Neural crest cell (in vitro differentiated cells): ENCODE measurements at regions not wholly inside any gene's neighbourhood (a gene's known extent, or its start where the extent isn't known, plus 50 kb on each side); places are given as distances from the start of the nearest gene placed in this dataset.

Experiments used
- DNase-seq: peaks from one replicate; pipeline ENCODE4 v3.0.0; 2021; ENCODE audit warnings: low read depth, mixed read lengths, low spot score
- H3K27ac Mint-ChIP-seq: one replicate; pipeline ENCODE4 v1.8.0; 2021; ENCODE audit warnings: mild to moderate bottlenecking, mixed read lengths; ENCODE audit not compliant: unreplicated experiment
- H3K27me3 Mint-ChIP-seq: 2 replicates; pipeline ENCODE4 v1.8.0; 2021; ENCODE audit warnings: low read depth, mild to moderate bottlenecking, mixed read lengths
- H3K36me3 Mint-ChIP-seq: 2 replicates; pipeline ENCODE4 v1.8.0; 2021; ENCODE audit warnings: low read depth, mild to moderate bottlenecking, mixed read lengths
- H3K4me1 Mint-ChIP-seq: 2 replicates; pipeline ENCODE4 v1.8.0; 2021; ENCODE audit warnings: mixed read lengths
- H3K4me3 Mint-ChIP-seq: one replicate; pipeline ENCODE4 v1.8.0; 2021; ENCODE audit warnings: mild to moderate bottlenecking, mixed read lengths
- H3K9me3 Mint-ChIP-seq: 2 replicates; pipeline ENCODE4 v1.8.0; 2021; ENCODE audit warnings: mixed read lengths
- CTCF ChIP-seq: fragments of 200-600 bp; sonication (generic); conservative IDR thresholded peaks from 2 replicates; pipeline ENCODE4 v1.5.0; 2021; ENCODE audit warnings: antibody characterized with exemption, mild to moderate bottlenecking

- Mint-ChIP-seq H3K4me1 (no peaks in the 10 kb centered on the region), H3K9me3 (peaks cover 11% of the 10 kb centered on the region), H3K36me3 (no peaks in the 10 kb centered on the region), H3K27ac (no peak overlapping the region), H3K4me3 (no peak overlapping the region), H3K27me3 (no peaks in the 10 kb centered on the region)
- no peak for DNase-seq
- TF ChIP-seq CTCF: no peak
These were observed 1111.1 kb downstream of the TAF11L14 start for GRCh38 chr5:18745042-18745987.

GRCh38 chr5:18745988-18746615 is 1111.8 kb downstream of the TAF11L14 start:
- Mint-ChIP-seq H3K36me3 (no peaks in the 10 kb centered on the region), H3K27me3 (no peaks in the 10 kb centered on the region), H3K9me3 (peaks cover 11% of the 10 kb centered on the region), H3K27ac (no peak overlapping the region), H3K4me1 (no peaks in the 10 kb centered on the region), H3K4me3 (no peak overlapping the region)
- no peak for DNase-seq
- TF ChIP-seq CTCF: no peak

GRCh38 chr5:18749763-18750162 is 1115.5 kb downstream of the TAF11L14 start:
- H3K4me1 Mint-ChIP-seq: no peaks in the 10 kb centered on the region
- no peak for TF ChIP-seq CTCF
- H3K9me3 Mint-ChIP-seq: peaks cover 11% of the 10 kb centered on the region
- DNase-seq: no peak
- no peaks in the 10 kb centered on the region for H3K27me3 Mint-ChIP-seq
- peak overlapping the region; percentile 59 for H3K27ac Mint-ChIP-seq
- no peak overlapping the region for H3K4me3 Mint-ChIP-seq
- no peaks in the 10 kb centered on the region for H3K36me3 Mint-ChIP-seq

- no peaks in the 10 kb centered on the region for H3K27me3 Mint-ChIP-seq
- no peak for DNase-seq
- peaks cover 7% of the 10 kb centered on the region for H3K9me3 Mint-ChIP-seq
- H3K27ac Mint-ChIP-seq: no peak overlapping the region
- H3K4me1 Mint-ChIP-seq: no peaks in the 10 kb centered on the region
- no peaks in the 10 kb centered on the region for H3K36me3 Mint-ChIP-seq
- TF ChIP-seq CTCF: no peak
- no peak overlapping the region for H3K4me3 Mint-ChIP-seq
These were observed 1118.1 kb downstream of the TAF11L14 start for GRCh38 chr5:18752317-18752716.

GRCh38 chr5:18754201-18754600 is 1119.9 kb downstream of the TAF11L14 start:
- H3K36me3 Mint-ChIP-seq: no peaks in the 10 kb centered on the region
- H3K4me1 Mint-ChIP-seq: no peaks in the 10 kb centered on the region
- H3K9me3 Mint-ChIP-seq: peaks cover 3% of the 10 kb centered on the region
- no peak for TF ChIP-seq CTCF
- DNase-seq: no peak
- no peak overlapping the region for H3K27ac Mint-ChIP-seq
- H3K27me3 Mint-ChIP-seq: no peaks in the 10 kb centered on the region
- no peak overlapping the region for H3K4me3 Mint-ChIP-seq
